ACC112 (cell line): ENCODE measurements at regions not wholly inside any gene's neighbourhood (a gene's known extent, or its start where the extent isn't known, plus 50 kb on each side); places are given as distances from the start of the nearest gene placed in this dataset.

Source experiments
- H2AFZ ChIP-seq: fragments of 200-600 bp; sonication (generic); one replicate; pipeline ENCODE4 v1.6.0; 2017; ENCODE audit warnings: antibody characterized with exemption, low read length; ENCODE audit not compliant: unreplicated experiment
- H3K27ac ChIP-seq: fragments of 200-600 bp; sonication (generic); 2 replicates; pipeline ENCODE4 v1.5.1; 2014; ENCODE audit warnings: low read depth, mild to moderate bottlenecking, antibody characterized with exemption, low read length, moderate library complexity
- H3K27me3 ChIP-seq: fragments of 200-600 bp; sonication (generic); 2 replicates; pipeline ENCODE4 v1.6.1; 2014; ENCODE audit warnings: mild to moderate bottlenecking, antibody characterized with exemption, low read length, moderate library complexity, mixed read lengths; ENCODE audit not compliant: insufficient read depth
- H3K36me3 ChIP-seq: fragments of 200-600 bp; sonication (generic); 2 replicates; pipeline ENCODE4 v1.6.1; 2016; ENCODE audit warnings: mild to moderate bottlenecking, antibody characterized with exemption, low read length, moderate library complexity, mixed read lengths; ENCODE audit not compliant: insufficient read depth
- H3K4me1 ChIP-seq: fragments of 200-600 bp; sonication (generic); one replicate; pipeline ENCODE4 v1.6.1; 2016; ENCODE audit warnings: low read length, mixed read lengths; ENCODE audit not compliant: insufficient read depth, unreplicated experiment, control insufficient read depth
- H3K4me3 ChIP-seq: fragments of 200-600 bp; sonication (generic); 2 replicates; pipeline ENCODE4 v1.5.1; 2014; ENCODE audit warnings: mild to moderate bottlenecking, low read depth, low read length
- H3K79me2 ChIP-seq: fragments of 200-600 bp; sonication (generic); one replicate; pipeline ENCODE4 v1.6.0; 2016; ENCODE audit warnings: low read length; ENCODE audit not compliant: control insufficient read depth, unreplicated experiment, insufficient read depth

GRCh38 chr6:113512576-113512975, 344.6 kb upstream of the MARCKS start:
- Histone ChIP-seq H3K27ac (no peak overlapping the region), H3K4me1 (no peaks in the 10 kb centered on the region), H3K4me3 (no peak overlapping the region), H3K79me2 (no peaks in the 10 kb centered on the region), H3K27me3 (no peaks in the 10 kb centered on the region), H3K36me3 (no peaks in the 10 kb centered on the region), H2AFZ (no peak overlapping the region)

GRCh38 chr6:113513086-113513485, 344.1 kb upstream of the MARCKS start:
- Histone ChIP-seq H3K79me2 (no peaks in the 10 kb centered on the region), H3K27me3 (no peaks in the 10 kb centered on the region), H3K27ac (no peak overlapping the region), H2AFZ (no peak overlapping the region), H3K4me1 (no peaks in the 10 kb centered on the region), H3K4me3 (no peak overlapping the region), H3K36me3 (no peaks in the 10 kb centered on the region)

GRCh38 chr6:113522376-113522775, 334.8 kb upstream of the MARCKS start:
- no peaks in the 10 kb centered on the region for H3K27me3 ChIP-seq
- H3K79me2 ChIP-seq, result no peaks in the 10 kb centered on the region
- H3K27ac ChIP-seq, result no peak overlapping the region
- H3K4me1 ChIP-seq, result no peaks in the 10 kb centered on the region
- H3K36me3 ChIP-seq, result no peaks in the 10 kb centered on the region
- no peak overlapping the region for H2AFZ ChIP-seq
- H3K4me3 ChIP-seq, result no peak overlapping the region

DNA sequence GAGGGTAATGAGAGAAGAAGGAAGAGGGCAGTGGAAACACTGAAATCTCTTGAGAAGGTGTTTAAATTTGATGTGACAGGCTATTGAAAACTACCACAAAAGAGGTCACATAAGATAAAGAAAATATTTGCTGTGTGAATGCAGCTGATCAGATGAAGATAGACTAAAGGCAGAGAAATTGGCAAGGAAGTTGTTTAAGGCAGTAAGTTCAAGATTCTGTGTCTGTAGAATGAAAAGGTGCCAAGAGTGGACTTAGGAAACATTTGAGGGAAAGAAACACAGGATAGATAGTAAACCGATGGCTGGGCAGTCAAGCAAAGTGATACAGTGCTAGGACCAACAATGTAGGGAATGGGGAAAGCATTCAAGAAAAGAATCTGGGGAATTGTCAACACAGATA, 332.3 kb upstream of the MARCKS start:
- Histone ChIP-seq H3K27me3 (no peaks in the 10 kb centered on the region), H3K4me3 (no peak overlapping the region), H3K36me3 (no peaks in the 10 kb centered on the region), H2AFZ (no peak overlapping the region), H3K79me2 (no peaks in the 10 kb centered on the region), H3K4me1 (peaks cover 7% of the 10 kb centered on the region), H3K27ac (no peak overlapping the region)

GRCh38 chr6:113526553-113526952, 330.6 kb upstream of the MARCKS start:
- H3K79me2 ChIP-seq, result no peaks in the 10 kb centered on the region
- H3K36me3 ChIP-seq, result no peaks in the 10 kb centered on the region
- no peaks in the 10 kb centered on the region for H3K27me3 ChIP-seq
- H3K4me1 ChIP-seq, result peaks cover 17% of the 10 kb centered on the region
- H3K4me3 ChIP-seq, result no peak overlapping the region
- H3K27ac ChIP-seq, result no peak overlapping the region
- no peak overlapping the region for H2AFZ ChIP-seq

GRCh38 chr6:113526995-113527394, 330.1 kb upstream of the MARCKS start:
- Histone ChIP-seq H3K4me1 (peaks cover 17% of the 10 kb centered on the region), H3K27ac (no peak overlapping the region), H3K4me3 (no peak overlapping the region), H3K36me3 (no peaks in the 10 kb centered on the region), H3K27me3 (no peaks in the 10 kb centered on the region), H3K79me2 (no peaks in the 10 kb centered on the region), H2AFZ (no peak overlapping the region)

GRCh38 chr6:113528111-113528510, 329.0 kb upstream of the MARCKS start:
- Histone ChIP-seq H3K36me3 (no peaks in the 10 kb centered on the region), H2AFZ (no peak overlapping the region), H3K79me2 (no peaks in the 10 kb centered on the region), H3K4me3 (no peak overlapping the region), H3K4me1 (peaks cover 17% of the 10 kb centered on the region), H3K27ac (no peak overlapping the region), H3K27me3 (no peaks in the 10 kb centered on the region)

- Histone ChIP-seq H3K27me3 (no peaks in the 10 kb centered on the region), H3K79me2 (no peaks in the 10 kb centered on the region), H3K36me3 (no peaks in the 10 kb centered on the region), H3K4me3 (no peak overlapping the region), H3K4me1 (peaks cover 17% of the 10 kb centered on the region), H2AFZ (no peak overlapping the region), H3K27ac (no peak overlapping the region)
These were observed 327.9 kb upstream of the MARCKS start for GRCh38 chr6:113529196-113529595.

DNA sequence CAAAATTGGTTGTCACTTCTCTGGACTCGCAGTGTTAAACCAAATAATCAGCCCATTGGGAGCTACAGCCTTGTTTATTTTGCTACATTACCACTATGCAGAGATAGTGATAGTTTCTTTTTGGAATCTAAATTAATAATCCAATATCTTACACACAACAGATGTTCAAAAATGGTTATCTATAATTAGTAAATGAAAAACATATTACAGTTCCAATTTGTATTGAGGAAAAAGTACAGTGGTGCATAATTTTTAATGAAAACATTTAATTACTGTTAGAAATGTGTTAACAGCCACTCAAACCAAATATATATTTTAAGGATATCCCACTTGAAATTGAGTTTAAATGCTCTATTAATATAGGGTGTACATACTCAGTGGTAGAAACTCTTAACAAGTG, 327.3 kb upstream of the MARCKS start:
- Histone ChIP-seq H2AFZ (no peak overlapping the region), H3K79me2 (no peaks in the 10 kb centered on the region), H3K4me3 (no peak overlapping the region), H3K36me3 (no peaks in the 10 kb centered on the region), H3K27me3 (no peaks in the 10 kb centered on the region), H3K27ac (no peak overlapping the region), H3K4me1 (peaks cover 17% of the 10 kb centered on the region)

- H3K79me2 ChIP-seq, result no peaks in the 10 kb centered on the region
- H3K36me3 ChIP-seq, result no peaks in the 10 kb centered on the region
- no peak overlapping the region for H3K27ac ChIP-seq
- no peaks in the 10 kb centered on the region for H3K27me3 ChIP-seq
- no peak overlapping the region for H3K4me3 ChIP-seq
- H3K4me1 ChIP-seq, result peaks cover 17% of the 10 kb centered on the region
- no peak overlapping the region for H2AFZ ChIP-seq
These were observed 326.4 kb upstream of the MARCKS start for GRCh38 chr6:113530769-113531168.

DNA sequence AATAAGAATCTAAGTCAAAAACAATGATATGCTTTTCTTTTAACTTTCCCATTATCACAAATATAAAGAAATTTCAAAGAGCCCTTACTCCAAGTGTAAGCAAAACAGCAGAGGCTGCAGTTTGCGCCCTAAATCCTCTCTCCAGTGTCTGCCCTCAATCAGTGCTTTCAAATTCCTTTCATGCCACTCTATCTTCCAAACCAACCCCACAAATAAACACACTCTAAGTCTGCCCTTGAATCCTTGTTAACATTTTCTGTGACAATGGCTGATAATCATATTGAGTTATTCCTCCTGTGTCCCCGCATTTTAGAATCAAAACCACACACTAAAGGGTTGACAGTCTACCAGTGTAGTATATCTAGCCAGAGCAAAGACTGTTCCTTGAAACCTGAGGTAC, 317.9 kb upstream of the MARCKS start:
- no peaks in the 10 kb centered on the region for H3K36me3 ChIP-seq
- H3K4me3 ChIP-seq, result no peak overlapping the region
- H3K27me3 ChIP-seq, result no peaks in the 10 kb centered on the region
- H3K79me2 ChIP-seq, result no peaks in the 10 kb centered on the region
- H3K27ac ChIP-seq, result peak overlapping the region; percentile 51
- H3K4me1 ChIP-seq, result peaks cover 23% of the 10 kb centered on the region
- no peak overlapping the region for H2AFZ ChIP-seq
